Smooth muscle cell (in vitro differentiated cells): ENCODE measurements at regions not wholly inside any gene's neighbourhood (a gene's known extent, or its start where the extent isn't known, plus 50 kb on each side); places are given as distances from the start of the nearest gene placed in this dataset.

ENCODE experiments used
- DNase-seq: peaks from one replicate; lab custom pipeline; 2025; ENCODE audit not compliant: unreplicated experiment; lab: John Stamatoyannopoulos, UW
- H2AFZ ChIP-seq: fragments of 200-600 bp; sonication (generic); 2 replicates; pipeline ENCODE4 v1.6.0; 2016; ENCODE audit warnings: antibody characterized with exemption, low read depth, mild to moderate bottlenecking
- H3F3A ChIP-seq: fragments of 200-600 bp; sonication (generic); 2 replicates; pipeline ENCODE4 v1.6.0; 2017; ENCODE audit warnings: antibody characterized with exemption, low read depth
- H3K27ac ChIP-seq: fragments of 200-600 bp; sonication (generic); 2 replicates; pipeline ENCODE4 v1.5.1; 2016; ENCODE audit warnings: low read depth, mild to moderate bottlenecking
- H3K27me3 ChIP-seq: fragments of 200-600 bp; sonication (generic); 2 replicates; pipeline ENCODE4 v1.6.1; 2016; ENCODE audit warnings: low read depth, mild to moderate bottlenecking
- H3K36me3 ChIP-seq: fragments of 200-600 bp; sonication (generic); 2 replicates; pipeline ENCODE4 v1.5.1; 2016; ENCODE audit warnings: low read depth
- H3K4me1 ChIP-seq: fragments of 200-600 bp; sonication (generic); 2 replicates; pipeline ENCODE4 v1.5.1; 2016; ENCODE audit warnings: low read depth
- H3K4me2 ChIP-seq: fragments of 200-600 bp; sonication (generic); 2 replicates; pipeline ENCODE4 v1.6.0; 2016; ENCODE audit warnings: mild to moderate bottlenecking
- H3K4me3 ChIP-seq: fragments of 200-600 bp; sonication (generic); 2 replicates; pipeline ENCODE4 v1.5.1; 2016; ENCODE audit warnings: mild to moderate bottlenecking
- H3K79me2 ChIP-seq: fragments of 200-600 bp; sonication (generic); 2 replicates; pipeline ENCODE4 v1.6.0; 2016; ENCODE audit warnings: low read depth, mild to moderate bottlenecking
- H3K9ac ChIP-seq: fragments of 200-600 bp; sonication (generic); 2 replicates; pipeline ENCODE4 v1.6.0; 2016; ENCODE audit warnings: low read depth
- H3K9me3 ChIP-seq: fragments of 200-600 bp; sonication (generic); replicated peaks from 2 replicates; pipeline ENCODE4 v1.5.1; 2016; ENCODE audit warnings: low read depth
- H4K20me1 ChIP-seq: fragments of 200-600 bp; sonication (generic); 2 replicates; pipeline ENCODE4 v1.6.0; 2016; ENCODE audit warnings: low read depth
- CTCF ChIP-seq: fragments of 200-600 bp; sonication (generic); IDR thresholded peaks from 2 replicates; pipeline ENCODE4 v1.5.1; 2017; ENCODE audit warnings: borderline replicate concordance, mild to moderate bottlenecking, antibody characterized with exemption; ENCODE audit not compliant: insufficient read depth, poor library complexity, severe bottlenecking
- WGBS: methylation state at CpG from one replicate; pipeline ENCODE4 v1.1.7; 2016; ENCODE audit warnings: low lambda C conversion rate; 5-methylcytosine and 5-hydroxymethylcytosine counted together

GRCh38 chr5:3828761-3829160, 233.1 kb downstream of the IRX1 start:
- no peaks in the 10 kb centered on the region for H3K36me3 ChIP-seq
- no peaks in the 10 kb centered on the region for H3K79me2 ChIP-seq
- WGBS, result 85% methylated on average over 4 of the region's 4 CpGs
- H3K9ac ChIP-seq, result no peak overlapping the region
- no peak overlapping the region for H3K27ac ChIP-seq
- H3K4me1 ChIP-seq, result no peaks in the 10 kb centered on the region
- no peaks in the 10 kb centered on the region for H3F3A ChIP-seq
- TF ChIP-seq CTCF, result no peak
- no peaks in the 10 kb centered on the region for H3K9me3 ChIP-seq
- no peak overlapping the region for H3K4me2 ChIP-seq
- H2AFZ ChIP-seq, result no peak overlapping the region
- no peak for DNase-seq
- H3K27me3 ChIP-seq, result no peaks in the 10 kb centered on the region
- no peak overlapping the region for H3K4me3 ChIP-seq
- no peaks in the 10 kb centered on the region for H4K20me1 ChIP-seq

GRCh38 chr5:3833566-3833965, 237.9 kb downstream of the IRX1 start:
- no peak overlapping the region for H2AFZ ChIP-seq
- H3K79me2 ChIP-seq, result no peaks in the 10 kb centered on the region
- no peak overlapping the region for H3K4me3 ChIP-seq
- H3F3A ChIP-seq, result no peaks in the 10 kb centered on the region
- H3K4me1 ChIP-seq, result no peaks in the 10 kb centered on the region
- DNase-seq, result no peak
- no peaks in the 10 kb centered on the region for H3K27me3 ChIP-seq
- H3K36me3 ChIP-seq, result no peaks in the 10 kb centered on the region
- WGBS, result 78% methylated on average over 3 of the region's 3 CpGs
- no peak overlapping the region for H3K27ac ChIP-seq
- no peak overlapping the region for H3K9ac ChIP-seq
- no peak for TF ChIP-seq CTCF
- H4K20me1 ChIP-seq, result no peaks in the 10 kb centered on the region
- no peaks in the 10 kb centered on the region for H3K9me3 ChIP-seq
- H3K4me2 ChIP-seq, result no peak overlapping the region

- Histone ChIP-seq H3K9me3 (no peaks in the 10 kb centered on the region), H3K4me1 (no peaks in the 10 kb centered on the region), H3K4me3 (no peak overlapping the region), H3K27me3 (no peaks in the 10 kb centered on the region), H4K20me1 (no peaks in the 10 kb centered on the region), H3K4me2 (no peak overlapping the region), H2AFZ (no peak overlapping the region), H3F3A (no peaks in the 10 kb centered on the region), H3K79me2 (no peaks in the 10 kb centered on the region), H3K9ac (no peak overlapping the region), H3K36me3 (no peaks in the 10 kb centered on the region), H3K27ac (no peak overlapping the region)
- TF ChIP-seq CTCF, result no peak
- no peak for DNase-seq
- 80% methylated on average over 8 of the region's 8 CpGs for WGBS
These were observed 240.2 kb downstream of the IRX1 start for GRCh38 chr5:3835811-3836210.

GRCh38 chr5:3836528-3836927, 240.9 kb downstream of the IRX1 start:
- no peak overlapping the region for H3K4me2 ChIP-seq

More at GRCh38 chr5:3836528-3836927, 240.9 kb downstream of the IRX1 start:
- no peak overlapping the region for H3K27ac ChIP-seq
- 67% methylated on average over 2 of the region's 2 CpGs for WGBS
- H2AFZ ChIP-seq, result no peak overlapping the region
- H3K79me2 ChIP-seq, result no peaks in the 10 kb centered on the region
- no peaks in the 10 kb centered on the region for H3K36me3 ChIP-seq
- H3F3A ChIP-seq, result no peaks in the 10 kb centered on the region
- no peak overlapping the region for H3K4me3 ChIP-seq
- no peak overlapping the region for H3K9ac ChIP-seq
- no peaks in the 10 kb centered on the region for H3K9me3 ChIP-seq
- H3K4me1 ChIP-seq, result no peaks in the 10 kb centered on the region
- H4K20me1 ChIP-seq, result no peaks in the 10 kb centered on the region
- DNase-seq, result no peak
- H3K27me3 ChIP-seq, result no peaks in the 10 kb centered on the region
- no peak for TF ChIP-seq CTCF
